ENCODE measurements at regions not wholly inside any gene's neighbourhood (a gene's known extent, or its start where the extent isn't known, plus 50 kb on each side); places are given as distances from the start of the nearest gene placed in this dataset.

GRCh38 chr3:144390786-144391185 is 419.2 kb downstream of the DIPK2A start:
- DNase-seq, result no peak

DNA sequence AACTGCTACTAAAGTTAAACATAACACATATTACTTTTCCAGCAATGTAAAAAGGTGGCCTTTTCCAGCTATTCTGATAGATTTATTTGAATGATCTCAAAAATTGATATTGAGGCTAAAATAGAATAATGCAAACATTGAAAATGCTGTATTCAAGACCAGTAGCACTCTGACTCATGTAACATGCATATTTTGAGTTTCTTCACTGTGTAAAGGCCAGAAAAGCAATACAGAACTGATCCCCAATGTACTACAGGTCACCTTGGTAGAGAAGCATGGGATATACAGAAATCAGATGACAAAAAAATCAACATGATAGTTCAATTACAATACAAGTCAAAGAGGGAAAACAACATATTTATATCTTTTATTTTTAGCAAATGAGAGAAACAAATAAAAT is 419.6 kb downstream of the DIPK2A start:
- no peak for DNase-seq

DNA sequence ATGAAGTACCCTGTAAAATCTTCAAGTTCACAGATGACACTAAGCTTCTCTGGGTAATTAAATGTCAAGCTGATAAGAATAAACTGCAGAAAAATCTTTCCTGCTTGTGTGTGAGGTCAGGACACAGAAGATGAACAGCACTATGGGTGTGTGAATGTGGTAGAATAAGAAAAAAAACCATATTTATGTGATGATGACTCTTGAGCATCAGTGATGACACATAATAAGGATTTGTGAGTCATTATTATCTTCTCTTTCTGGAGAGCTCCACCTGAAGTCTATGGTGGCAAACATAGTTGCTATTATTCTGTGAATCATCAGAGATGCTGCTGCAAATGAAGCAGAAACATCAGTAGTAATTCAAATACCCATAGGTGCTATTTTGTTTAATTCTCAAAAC is 422.4 kb downstream of the DIPK2A start:
- DNase-seq, result peak; percentile 39

DNA sequence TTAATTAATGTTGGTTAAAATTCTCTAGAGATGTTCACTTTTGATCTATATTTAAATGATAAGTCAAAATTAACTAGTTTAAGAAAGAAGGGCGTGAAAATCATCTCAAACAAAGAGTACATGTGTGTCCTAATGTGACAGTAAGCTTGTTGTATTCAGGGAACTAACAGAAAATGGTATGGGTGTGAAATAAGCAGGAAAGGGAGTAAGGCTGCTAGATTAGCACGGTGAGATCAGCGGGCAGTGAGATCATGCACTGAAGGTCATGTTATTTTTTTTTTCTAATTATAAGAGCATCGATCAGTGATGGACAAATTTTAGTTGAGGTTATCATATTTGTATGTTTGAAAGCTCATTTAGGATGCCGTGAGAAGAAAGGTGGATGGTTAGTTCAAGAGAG is 430.8 kb downstream of the DIPK2A start:
- DNase-seq, result no peak

DNA sequence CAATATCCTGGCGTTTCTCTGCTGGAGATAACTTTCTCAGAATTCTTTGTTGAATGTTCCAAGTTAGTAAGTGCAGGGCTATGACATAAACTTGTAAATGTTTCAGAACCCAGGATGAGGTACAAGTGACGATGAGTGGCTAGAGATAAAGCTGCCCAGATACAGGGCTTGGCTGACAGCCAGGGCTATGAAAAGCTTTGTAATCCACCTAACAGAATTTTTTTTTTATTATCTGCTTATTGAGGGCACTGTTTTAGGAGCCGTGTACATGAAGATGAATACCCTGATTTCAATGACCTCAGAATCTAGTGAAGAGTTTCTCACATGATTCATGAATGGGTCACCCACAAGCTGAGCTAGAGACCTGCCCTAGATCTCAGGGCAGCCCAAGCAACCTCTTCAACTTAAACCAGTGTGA is 431.4 kb downstream of the DIPK2A start:
- DNase-seq, result peak; percentile 31

- DNase-seq, result no peak
Measured at GRCh38 chr3:144407335-144407734, 435.7 kb downstream of the DIPK2A start.

GRCh38 chr3:144409319-144409718 is 437.7 kb downstream of the DIPK2A start:
- DNase-seq, result no peak

DNA sequence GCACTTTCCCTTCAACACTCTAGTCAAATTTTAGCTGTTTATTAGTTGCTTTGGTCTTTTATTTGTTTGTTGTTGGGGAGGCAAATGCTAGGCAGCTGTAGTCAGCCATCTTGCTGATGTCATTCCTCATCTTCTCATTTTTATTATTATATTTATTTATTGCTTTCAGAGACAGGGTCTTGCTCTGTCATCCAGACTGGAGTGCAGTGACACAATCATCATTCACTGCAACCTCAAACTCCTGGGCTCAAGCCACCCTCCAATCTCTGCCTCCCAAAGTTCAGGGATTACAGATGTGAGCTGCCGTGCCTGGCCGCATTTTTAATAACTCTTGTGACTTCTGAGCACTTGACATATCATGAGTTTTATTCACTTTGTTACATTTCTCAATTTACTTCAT is 441.4 kb downstream of the DIPK2A start:
- no peak for DNase-seq

- no peak for DNase-seq
Measured at GRCh38 chr3:144415492-144415891, 443.9 kb downstream of the DIPK2A start.

- no peak for DNase-seq
Measured at GRCh38 chr3:144424606-144425005, 453.0 kb downstream of the DIPK2A start.

DNA sequence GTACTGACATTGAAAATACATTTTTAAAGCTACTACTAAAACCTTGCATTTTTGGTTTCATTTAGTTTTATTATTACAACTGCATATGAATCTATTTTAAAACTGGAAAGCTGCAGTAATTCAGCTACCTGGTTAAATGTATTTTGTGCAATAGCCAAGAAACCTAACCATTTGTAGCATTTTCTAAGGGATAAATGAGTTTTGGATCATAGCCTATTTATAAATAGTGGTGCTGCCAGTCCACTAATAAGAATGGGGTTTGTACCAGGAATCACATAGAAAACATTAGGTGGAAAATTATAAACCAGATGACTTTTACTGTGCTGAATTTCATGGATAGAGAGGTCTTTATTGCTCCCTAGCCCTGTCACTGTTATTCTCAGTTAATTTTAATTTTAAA is 454.7 kb downstream of the DIPK2A start:
- no peak for DNase-seq

DNA sequence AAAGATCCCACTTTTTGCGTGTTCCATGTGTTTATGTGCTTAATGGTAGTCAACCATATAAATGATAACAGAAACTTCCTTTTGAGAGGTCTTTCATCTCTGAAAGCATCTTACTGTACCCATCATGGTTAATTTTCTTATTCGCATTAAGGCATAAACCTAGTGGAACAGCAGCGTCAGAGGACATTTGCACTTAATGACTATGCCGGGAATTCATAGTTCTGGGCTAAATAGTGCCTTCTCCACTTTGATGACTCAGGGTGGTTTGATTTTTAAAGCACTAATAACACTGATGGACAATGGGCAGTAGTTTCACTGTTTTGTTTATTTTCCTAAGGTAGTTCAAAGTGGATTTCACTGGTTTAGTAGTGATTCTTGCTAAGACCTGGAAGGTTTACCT is 455.3 kb downstream of the DIPK2A start:
- DNase-seq, result no peak

DNA sequence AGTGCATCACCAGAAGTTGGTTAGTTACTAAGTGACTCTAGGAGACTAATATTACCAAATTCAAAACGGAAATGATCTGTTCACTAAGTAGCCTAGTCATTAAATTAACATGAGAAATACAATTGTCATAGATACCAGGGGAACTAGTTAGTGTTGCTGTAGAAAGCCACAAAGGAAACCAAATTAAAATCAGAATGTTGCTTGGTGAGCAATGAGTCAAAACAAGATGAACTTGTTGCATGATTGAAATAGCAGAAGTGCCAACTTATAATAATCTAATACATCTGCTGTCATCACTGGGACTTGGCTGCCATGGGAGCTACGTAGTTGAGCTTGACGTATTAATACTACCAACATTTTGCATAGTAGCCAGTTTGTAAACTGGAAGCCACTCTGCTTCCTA is 458.1 kb downstream of the DIPK2A start:
- DNase-seq, result peak; percentile 38

GRCh38 chr3:144431134-144431533 is 459.5 kb downstream of the DIPK2A start:
- no peak for DNase-seq

DNA sequence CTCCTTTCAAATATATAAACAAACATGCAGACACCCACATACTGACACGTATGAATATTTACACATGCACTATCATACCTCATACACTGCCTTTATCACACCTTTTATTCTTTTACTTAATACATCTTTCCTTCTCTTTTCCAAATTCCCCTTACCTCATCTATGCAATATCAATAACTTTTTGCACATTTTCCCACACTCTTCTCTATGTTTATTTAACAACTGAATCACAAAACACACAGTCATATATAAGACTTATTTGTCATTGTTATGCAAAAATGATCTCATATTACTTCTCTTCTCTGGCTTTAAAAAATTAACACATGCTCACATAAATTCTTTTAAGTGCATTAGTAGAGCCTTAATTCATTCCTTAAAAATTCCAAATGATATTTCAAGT is 461.4 kb downstream of the DIPK2A start:
- DNase-seq, result no peak

GRCh38 chr3:144437989-144438388 is 466.4 kb downstream of the DIPK2A start:
- no peak for DNase-seq

DNA sequence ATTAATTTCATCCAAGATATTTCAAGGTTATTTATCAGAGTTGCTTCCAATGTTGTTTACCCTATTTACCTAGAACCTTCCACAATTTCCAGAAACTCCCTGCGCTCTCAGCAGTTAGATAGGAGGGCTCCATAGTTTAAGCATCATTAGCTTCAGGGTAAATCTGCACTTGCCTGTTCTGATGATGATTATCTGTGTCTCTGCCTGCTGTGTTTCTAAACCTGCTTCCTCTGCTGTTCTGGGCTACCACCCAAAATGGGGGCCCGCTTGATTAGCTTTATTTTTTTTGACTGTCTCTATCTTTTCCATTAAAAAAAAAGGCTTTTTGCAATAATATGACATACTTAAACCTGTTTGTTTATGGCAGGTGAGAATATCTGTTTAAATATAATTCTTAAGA is 472.4 kb downstream of the DIPK2A start:
- no peak for DNase-seq

GRCh38 chr3:144444546-144444945 is 472.9 kb downstream of the DIPK2A start:
- no peak for DNase-seq

GRCh38 chr3:144455841-144456440 is 484.3 kb downstream of the DIPK2A start:
- no peak for DNase-seq

GRCh38 chr3:144457758-144458157 is 486.1 kb downstream of the DIPK2A start:
- DNase-seq, result no peak

DNA sequence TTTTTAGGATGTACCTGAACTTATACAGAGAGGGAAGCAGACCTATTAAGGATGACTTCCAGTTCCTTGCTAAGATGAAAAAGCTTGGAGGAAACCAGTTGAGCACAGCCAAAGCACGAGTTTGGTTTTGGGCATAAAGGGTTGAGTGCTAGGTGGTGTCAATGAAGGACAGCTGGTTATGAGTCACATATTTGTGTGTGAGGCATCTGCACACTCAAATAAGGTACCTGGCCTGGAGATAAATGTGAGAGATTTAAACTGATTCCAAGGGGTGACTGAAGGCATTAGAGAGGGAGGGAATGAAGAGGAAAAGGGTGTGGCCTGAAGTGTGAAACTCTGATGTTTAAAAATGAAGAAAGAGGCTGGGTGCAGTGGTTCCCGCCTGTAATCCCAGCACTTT is 486.7 kb downstream of the DIPK2A start:
- no peak for DNase-seq

- DNase-seq, result no peak
Measured at GRCh38 chr3:144462337-144462736, 490.7 kb downstream of the DIPK2A start.

DNA sequence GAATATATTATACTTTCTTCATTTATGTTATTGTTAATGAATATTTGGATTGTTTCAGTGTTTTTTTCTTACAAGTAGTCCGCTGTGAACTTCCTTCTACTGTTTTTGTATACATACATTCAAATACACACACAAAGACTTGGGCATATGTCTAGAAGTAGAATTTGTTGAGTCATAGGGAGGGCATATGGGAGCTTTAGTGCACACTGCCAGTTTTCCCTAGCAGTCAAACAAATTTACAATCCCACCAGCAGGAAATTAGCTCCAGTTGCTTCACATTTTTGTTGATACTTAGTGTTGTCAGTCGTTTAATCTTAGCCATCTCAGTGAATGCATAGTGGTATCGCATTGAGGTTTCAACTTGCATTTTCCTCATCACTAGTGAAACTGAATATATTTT is 492.3 kb downstream of the DIPK2A start:
- peak; percentile 30 for DNase-seq

GRCh38 chr3:144466114-144466513 is 494.5 kb downstream of the DIPK2A start:
- no peak for DNase-seq

GRCh38 chr3:144466540-144466939 is 494.9 kb downstream of the DIPK2A start:
- no peak for DNase-seq

DNA sequence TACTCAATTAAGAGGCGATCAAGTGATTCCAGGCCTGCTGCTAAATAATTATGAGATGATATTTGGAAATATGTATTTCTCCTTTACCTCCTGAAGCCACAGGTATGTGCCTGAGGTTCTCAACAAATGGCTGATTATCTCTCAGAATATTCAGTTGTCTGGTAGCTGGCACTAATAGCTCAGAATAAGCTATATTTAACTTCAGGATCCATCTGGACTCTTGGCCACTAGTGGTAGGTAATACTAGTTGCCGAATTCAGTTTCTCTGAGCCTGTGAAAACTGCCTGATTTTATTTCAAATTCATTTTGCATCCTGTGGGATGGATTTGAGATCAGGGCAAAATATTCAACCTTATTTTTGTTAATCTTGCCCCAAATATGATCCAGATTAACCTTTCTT is 499.0 kb downstream of the DIPK2A start:
- DNase-seq, result no peak

All from fibroblast of skin of right quadriceps (primary cell).